CD4-positive, alpha-beta T cell treated with Interleukin-15 for 4 hours (primary cell): ENCODE measurements at regions not wholly inside any gene's neighbourhood (a gene's known extent, or its start where the extent isn't known, plus 50 kb on each side); places are given as distances from the start of the nearest gene placed in this dataset.

Experiments
- DNase-seq: peaks from one replicate; pipeline ENCODE4 v3.0.0-alpha.2; 2020; ENCODE audit warnings: low spot score

DNA sequence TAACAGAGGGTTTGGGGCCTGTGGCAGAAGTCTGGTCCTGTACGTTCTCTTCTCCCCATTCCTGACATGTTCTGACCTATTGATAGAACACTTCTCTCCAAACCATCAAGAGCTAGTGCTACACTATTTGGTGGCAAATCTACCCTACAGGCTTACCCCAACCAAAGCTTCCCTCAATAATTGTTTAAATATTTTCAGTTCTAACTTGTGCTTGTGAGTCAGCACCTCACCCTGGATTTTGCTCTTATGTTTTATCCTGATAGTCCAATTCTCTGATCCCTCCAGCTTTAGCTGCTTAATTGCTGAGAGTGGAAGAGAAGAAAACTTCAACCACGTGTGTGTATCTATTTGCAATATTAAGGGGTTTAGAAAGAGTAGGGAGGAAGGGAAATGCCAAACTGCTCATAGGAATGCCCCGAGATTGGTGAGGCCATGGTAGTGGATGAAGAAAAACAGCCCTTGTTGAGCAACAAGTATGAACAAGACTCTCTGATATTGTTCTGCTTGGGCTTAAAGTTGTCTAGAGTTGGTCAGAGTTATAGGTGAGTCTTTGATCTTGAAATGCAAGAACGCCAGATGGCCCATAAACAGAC lies 67.8 kb upstream of the PARD3B start:
- no peak for DNase-seq

DNA sequence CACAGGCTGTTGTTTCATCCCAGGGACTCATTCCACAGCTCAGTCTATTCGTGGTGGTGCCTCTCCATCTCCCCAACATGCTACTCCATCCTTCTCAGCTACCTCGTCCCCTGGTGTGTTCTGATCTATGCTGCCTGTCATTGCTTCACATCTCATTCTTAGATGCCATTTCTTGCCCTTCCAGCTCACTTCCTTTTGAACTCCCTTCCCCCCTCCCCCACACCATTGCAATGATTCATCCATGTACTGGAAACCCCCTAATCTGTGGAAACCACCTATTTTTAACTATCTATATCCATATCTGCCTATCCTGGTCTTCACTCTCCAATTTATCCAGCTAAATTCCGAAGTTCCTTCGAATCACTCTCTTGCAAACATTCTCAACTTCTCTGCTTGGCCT lies 65.7 kb upstream of the PARD3B start:
- DNase-seq: no peak

DNA sequence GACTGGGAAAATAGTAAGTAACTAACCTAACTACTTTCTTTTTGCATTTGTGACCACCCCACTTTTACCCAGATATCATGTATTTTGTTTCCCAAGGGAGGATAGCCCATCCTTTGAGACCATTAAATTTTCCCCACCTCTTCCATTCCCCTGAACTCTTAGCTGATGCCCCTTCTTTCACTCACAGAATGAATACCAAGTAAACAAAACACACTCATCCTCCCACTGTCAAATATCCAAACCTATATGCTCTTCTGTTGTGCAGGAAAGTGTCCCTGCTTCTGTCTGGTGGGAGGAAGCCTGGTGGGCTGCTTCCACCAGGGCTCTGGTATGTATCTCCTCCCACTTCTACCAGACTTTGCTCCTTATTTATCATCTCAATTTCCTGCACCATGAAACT lies 64.6 kb upstream of the PARD3B start:
- no peak for DNase-seq

DNA sequence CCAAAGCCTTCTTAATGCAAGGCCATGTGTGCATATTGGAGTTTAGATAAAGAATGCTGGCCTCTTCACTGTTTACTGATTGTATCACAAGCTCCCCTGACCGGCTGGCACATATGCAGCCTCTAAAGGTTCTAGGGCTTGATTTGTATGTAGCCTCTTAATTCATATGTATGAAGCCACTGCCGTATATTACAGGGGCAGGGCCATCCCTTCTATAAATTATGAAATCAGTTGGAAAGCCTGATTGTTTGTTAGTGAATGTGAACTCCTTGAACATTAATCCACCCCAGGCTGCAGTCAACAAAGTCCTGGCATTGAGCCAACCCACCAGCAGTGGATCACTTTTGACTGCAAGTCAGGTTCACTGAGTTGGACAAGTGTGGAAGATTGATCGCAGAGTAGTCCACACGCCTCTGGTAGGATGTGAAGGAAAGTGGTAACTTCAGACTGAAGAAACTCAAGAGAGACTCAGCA lies 61.6 kb upstream of the PARD3B start:
- no peak for DNase-seq

DNA sequence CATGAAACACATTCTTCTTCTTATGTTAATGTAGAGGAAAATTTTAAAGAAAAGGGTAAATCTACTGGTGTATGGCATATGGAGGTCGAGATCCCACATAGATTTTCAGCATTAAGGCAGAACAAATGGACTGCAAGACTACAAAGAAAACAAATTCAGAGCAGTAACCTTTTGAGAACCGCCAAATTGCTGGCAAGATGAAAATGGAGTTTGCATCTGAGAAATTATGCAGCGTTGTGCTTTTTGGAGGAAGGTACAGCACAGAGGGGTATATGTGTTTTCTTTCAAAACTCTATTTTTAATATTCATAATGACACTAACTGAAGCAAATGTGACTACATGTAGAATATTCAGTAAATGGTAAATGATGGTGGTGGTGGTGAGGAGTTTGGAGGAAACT lies 59.0 kb upstream of the PARD3B start:
- no peak for DNase-seq

DNA sequence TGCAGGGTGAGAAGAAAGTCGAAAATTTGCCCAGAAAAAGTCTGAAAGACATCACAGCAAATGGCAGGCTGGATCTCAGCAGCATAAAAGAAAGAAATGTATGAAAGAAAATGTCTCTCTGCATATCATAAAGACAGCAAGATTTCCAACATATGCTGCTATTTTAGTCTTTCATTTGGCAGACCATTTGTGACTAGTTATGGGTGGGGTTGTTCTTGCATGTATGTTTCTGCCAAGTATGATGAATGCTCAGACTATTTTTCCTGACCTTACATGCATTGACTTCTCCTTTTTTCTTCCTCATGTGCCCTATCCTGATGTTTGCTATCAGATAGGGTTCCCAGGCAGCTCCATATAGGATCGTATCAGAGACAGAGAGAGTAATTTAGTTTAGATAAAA lies 58.5 kb upstream of the PARD3B start:
- DNase-seq: no peak

DNA sequence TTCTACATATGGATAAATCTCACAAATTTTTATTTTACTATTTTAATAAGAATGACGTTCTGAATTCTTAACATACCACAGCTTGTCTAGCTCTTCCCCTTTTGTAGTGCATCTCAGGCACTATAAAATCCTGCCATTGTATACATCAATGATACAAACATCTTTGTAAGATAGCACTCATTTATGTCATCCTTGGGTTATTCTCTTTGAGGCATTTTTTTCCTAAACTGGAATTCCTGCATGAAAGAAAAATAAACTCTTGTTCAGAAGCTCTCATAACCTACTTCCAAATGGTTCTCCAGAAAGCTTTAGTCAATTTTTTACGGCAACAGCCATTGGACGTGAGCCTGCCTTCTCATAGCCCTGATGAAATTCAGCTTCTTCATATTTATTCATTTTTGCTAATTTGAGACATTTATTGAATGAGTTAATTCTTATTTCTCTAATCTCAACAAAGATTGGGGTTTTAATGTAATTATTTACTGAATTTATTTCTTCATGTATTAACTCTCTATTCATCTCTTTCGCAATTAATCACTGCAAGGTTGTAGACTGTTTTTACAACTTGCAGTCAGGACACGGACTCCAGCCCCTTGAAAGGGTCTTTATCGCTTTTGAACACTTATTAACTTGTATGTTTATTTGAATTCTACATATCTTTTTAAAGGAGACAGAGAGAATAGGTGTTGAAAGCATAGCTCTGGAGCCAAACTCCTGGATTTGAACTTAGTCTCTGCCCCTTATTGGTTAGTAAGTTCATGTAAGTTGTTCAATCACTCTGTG lies 57.6 kb upstream of the PARD3B start:
- DNase-seq: no peak

DNA sequence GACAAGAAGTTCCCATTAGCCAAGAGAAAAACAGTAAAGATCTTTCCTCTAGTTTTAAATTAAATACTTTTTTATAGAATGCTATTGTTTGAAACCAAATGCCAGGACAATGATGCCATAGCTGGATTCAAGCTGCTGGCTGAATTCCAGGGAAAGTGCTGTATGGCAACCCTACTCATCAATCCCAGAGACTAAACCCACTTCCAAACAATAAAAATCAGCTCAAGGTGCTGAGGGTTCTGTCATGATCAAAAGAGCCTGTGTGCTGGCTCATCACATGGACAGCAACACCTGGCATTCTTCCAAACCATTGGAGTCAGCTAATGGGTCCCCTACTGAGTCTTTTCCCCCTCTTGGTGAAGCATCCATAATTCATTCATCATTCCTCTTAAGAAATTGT lies 53.7 kb upstream of the PARD3B start:
- DNase-seq: no peak

DNA sequence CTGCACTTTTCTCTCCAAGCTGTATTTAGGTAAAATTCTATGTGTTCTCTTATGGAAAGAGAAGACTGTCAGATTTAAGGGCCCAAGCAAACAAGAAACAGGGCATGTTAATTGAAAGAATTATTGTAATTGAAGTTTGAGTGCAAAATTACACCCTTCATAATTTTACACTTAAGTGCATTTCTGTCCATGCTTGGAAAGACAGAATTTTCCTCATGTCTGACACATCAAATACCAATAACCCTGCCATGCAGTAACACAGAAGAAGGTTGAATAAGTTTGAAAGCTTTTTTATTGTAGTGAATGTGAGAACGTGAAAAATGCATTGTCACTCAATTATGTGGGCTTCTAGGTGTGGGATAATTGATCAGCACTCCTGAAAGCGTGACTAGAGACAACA lies 52.9 kb upstream of the PARD3B start:
- no peak for DNase-seq

DNA sequence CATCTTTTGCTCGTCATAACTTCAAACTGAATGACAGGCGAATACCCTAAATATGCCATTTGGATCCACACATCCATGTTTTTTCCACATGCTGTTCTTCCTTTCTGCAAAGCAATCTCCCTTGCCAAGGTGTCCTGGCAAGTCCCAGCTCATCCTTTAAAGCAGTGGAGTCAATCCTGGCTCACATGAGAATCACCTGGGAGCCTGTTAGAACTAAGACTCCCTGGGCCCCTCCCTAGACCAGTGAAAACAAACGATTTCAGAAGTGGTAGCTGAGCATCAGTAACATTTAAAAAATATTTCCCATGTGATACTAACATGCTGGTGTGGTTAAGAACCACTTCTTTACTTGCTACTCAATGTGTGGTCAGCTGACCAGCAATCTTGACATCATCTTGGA lies 50.6 kb upstream of the PARD3B start:
- DNase-seq: no peak

DNA sequence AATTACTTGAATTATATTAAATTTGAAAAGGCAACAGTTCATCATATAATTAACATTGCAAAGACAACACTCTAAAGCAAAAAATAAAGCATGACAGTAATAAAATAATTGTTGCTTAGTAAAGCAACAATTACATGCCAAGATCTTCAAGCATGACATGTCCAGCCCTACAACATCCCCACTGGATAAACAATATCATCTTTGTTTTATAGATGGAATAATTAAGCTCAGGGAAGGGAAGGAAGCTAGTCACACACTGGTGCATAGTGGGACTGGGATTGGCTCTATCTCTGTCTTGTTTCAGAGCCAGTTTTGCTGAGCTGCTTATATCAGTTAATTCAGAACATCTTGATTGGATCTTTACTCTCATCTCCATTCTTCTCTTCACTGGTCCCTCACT lies 49.9 kb upstream of the PARD3B start:
- no peak for DNase-seq
